Mesenteric fat pad (tissue), 1 donor: ENCODE measurements at regions not wholly inside any gene's neighbourhood (a gene's known extent, or its start where the extent isn't known, plus 50 kb on each side); places are given as distances from the start of the nearest gene placed in this dataset.

Source experiments
- DNase-seq: peaks from one replicate; pipeline ENCODE4 v3.0.0-alpha.2; 2020; ENCODE audit warnings: low spot score
- donor health status: DM: yes; HTN: yes; CAD: no.

DNA sequence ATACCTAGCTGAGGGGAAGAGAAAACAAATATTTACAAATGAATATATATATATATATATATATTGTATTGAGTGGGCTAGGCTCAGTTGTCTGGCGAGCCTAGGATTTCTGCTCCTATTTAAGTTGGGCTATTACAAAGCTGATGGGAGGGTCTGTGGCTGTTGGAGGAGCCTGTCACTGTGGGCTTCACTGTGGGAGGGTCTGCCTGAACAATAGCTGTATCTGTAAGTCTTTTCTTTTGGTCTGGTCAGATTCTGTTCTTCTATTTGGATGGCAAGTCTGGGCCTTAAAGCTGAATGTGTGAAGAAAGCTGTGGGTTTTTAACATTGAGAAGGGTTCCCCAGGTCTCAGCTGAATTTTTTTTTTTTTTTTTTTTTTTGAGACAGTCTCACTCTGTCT lies 220.6 kb upstream of the LYZL1 start:
- DNase-seq: no peak

GRCh38 chr10:29068966-29069365 lies 219.9 kb upstream of the LYZL1 start:
- no peak for DNase-seq

DNA sequence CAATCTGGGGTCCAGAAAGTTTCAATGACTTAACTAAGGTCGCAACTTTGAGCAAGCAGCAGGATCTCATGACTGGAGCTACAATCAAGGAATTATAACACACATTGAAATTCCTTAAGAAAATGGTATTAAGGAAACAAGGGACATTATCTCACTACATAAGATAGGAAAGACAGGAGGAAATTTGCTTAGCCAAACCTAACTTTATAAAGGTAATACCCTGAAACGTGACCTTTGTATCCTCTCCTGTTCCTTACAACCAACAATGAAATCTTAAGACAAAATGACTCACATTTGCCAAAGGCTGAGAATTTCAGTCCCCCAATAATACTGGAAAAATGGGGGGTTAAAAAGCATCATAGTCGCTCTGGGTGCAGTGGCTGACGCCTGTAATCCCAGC lies 218.9 kb upstream of the LYZL1 start:
- DNase-seq: no peak

GRCh38 chr10:29078919-29079318 lies 210.0 kb upstream of the LYZL1 start:
- no peak for DNase-seq

- DNase-seq: no peak
These were observed 207.6 kb upstream of the LYZL1 start for GRCh38 chr10:29081231-29081630.

DNA sequence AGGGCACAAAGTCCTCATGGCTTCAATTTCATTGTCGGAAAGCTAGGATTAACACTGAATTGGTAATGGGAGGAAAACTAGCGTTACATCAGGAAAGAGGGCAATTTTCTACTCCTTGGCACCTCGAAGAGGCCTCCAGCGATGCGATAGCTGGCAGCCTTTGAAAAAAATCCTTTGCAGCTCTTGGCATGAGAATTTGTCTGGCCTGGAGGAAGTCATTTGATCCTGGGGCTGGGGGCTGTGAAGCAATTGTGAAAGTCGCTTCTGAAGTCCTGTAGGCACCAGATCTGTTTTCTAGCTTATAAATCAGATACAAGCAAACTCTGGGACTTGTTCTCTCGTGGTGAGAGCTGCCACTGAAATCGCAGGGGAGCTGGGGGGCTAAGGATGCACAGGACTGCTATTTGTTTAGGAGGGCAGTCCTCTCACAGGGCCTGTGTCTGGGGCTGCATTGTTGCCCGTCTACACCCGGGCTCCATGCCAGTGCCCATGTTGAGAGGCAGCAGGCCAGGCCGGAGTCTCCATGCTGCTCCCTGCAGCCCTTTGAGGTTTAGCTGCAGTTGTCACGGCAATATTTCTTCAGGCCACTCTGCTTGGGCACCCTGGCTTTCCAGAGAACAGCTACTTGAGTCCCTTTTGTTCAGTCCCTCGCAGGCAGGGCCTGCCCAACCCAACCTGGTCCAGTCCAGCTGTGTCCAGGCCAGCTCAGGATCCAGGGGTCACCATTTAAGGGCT lies 206.8 kb upstream of the LYZL1 start:
- no peak for DNase-seq

DNA sequence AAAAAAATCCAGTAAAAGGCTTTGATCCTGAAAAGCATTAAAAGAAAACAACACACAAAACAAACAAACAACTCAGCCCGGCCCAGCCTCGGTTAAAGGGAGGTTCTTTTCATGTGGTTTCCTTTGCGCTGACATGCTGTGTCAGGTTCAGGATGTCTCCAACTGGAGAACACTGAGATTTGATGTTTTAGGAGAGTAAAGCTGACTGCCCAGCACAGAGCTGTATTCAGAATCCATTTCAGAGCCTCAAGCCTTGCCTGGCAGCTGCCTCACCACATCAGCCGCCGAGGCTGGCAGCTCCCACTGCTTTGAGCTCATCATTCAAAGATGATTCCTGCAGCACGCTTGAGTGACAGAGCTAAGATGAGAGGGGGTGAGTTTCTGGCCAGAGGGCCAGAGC lies 205.8 kb upstream of the LYZL1 start:
- no peak for DNase-seq

- no peak for DNase-seq
These were observed 204.1 kb upstream of the LYZL1 start for GRCh38 chr10:29084681-29085307.

DNA sequence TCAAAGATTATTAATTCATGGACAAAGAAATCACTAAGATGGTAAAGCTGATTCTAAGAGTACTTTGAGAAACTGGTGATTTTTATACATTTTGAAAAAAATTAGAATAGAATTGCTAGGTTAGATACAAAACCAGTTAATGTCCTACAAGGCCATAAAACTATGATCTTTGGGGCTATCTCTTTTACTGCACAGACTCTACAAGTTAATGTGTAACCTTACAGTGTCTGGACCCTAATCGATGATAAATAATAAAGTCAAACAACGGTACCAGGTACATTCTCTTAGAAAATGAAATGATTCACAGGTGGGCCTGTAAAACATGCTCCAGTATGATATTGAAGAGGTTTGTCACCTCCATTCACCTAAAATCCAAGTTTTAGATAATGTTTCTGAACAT lies 199.8 kb upstream of the LYZL1 start:
- no peak for DNase-seq

- DNase-seq: no peak
These were observed 192.5 kb upstream of the LYZL1 start for GRCh38 chr10:29096303-29096824.

DNA sequence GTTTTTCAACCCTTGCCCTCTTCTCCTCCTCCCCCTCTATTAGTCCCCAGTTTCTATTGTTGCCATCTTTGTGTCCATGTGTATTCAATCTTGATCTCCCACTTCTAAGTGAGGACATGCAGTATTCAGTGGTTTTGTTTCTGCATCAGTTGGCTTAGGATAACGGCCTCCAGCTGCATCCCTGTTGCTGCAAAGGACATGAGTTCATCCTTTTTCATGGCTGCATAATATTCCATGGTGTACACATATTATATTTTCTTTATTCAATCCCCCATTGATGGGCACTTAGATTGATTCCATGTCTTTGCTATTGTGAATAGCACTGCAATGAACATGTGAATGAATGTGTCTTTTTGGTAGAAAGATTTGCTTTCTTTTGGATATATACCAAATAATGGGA lies 190.4 kb upstream of the LYZL1 start:
- no peak for DNase-seq

DNA sequence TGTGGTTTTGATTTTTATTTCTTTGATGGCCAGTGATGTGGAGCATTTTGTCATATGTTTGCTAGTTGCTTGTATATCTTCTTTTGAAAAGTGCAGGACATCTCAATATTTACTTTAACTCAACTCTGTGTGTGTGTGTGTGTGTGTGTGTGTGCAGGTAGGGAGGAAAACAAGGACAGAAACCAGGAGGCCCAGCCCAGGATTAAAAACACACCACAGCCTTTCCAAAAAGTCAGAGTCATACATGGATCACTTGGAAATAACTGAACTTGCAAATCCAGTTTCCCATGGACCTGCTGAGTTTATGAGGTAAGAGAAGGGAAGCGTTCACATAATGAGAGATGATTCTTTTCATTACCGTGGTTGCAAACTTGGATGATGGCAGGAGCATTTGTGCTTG lies 189.9 kb upstream of the LYZL1 start:
- DNase-seq: no peak

GRCh38 chr10:29099415-29099814 lies 189.5 kb upstream of the LYZL1 start:
- DNase-seq: no peak

- no peak for DNase-seq
These were observed 188.4 kb upstream of the LYZL1 start for GRCh38 chr10:29100505-29100904.

- no peak for DNase-seq
These were observed 186.6 kb upstream of the LYZL1 start for GRCh38 chr10:29102233-29102632.

GRCh38 chr10:29102636-29103035 lies 186.2 kb upstream of the LYZL1 start:
- DNase-seq: no peak

DNA sequence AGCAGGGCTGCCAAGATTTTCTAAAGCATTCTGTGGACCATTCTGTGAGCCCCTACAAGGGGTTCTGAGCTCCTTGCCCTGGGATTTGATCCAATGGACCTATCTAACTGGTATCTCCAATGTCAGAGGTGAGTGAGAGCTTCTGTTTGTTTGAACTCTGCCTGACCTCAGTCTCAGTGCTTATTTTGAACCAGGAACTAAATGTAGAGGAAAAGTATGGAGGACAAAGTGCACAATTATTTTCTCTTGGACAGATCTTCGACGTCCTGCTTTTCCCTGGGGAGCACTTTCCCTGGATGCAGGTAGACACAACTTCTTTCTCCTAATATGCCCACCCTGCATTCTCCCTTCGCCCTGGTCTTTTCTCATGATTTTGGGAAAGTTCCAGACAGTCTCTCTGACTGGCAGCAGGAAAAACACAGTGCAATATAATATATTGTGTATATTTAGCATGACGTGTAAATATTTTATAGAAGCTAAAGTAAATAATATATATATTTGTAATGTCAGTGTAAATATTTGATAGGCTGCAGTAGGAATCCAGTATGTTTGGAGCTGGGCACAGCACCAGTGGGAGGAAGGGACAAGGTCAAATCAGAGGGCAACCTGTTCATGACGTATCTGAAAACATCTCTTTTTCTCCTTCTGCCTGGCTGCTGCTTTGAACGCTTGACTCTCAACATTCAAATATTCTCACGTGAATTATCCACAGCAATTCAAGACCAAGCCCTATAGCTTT lies 184.0 kb upstream of the LYZL1 start:
- no peak for DNase-seq

DNA sequence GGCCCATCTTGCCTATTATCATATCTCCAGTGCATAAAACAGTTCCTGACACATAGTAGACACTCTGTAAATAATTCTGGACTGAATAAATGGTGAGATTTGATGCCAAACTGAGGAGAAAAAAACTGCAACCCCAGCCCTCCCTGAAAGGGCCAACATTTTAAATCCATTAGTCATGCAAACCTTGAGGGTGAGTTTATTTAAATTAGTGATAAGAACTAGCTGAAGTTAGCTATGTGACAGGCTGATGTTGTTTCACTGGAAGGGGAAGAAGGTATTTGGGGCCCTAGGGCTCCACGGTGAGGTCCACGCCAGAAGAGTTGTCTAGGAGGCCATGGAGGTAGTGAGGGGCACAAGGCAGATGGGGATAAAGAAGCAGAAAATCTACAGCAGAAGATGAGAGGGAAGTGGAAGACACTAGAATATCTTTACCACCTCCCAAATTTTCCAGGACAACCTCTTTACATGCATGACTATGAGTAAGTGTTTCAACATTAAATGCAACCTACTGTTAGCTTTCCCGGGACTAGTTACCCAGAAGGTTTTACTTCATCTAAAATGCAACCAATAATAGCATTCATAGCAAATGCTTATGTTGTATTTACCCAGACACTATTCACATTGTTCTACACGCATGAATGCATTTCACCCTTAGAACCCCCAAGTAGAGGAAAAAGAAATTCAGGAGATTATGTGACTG lies 183.2 kb upstream of the LYZL1 start:
- DNase-seq: no peak

GRCh38 chr10:29106287-29106686 lies 182.6 kb upstream of the LYZL1 start:
- DNase-seq: no peak

DNA sequence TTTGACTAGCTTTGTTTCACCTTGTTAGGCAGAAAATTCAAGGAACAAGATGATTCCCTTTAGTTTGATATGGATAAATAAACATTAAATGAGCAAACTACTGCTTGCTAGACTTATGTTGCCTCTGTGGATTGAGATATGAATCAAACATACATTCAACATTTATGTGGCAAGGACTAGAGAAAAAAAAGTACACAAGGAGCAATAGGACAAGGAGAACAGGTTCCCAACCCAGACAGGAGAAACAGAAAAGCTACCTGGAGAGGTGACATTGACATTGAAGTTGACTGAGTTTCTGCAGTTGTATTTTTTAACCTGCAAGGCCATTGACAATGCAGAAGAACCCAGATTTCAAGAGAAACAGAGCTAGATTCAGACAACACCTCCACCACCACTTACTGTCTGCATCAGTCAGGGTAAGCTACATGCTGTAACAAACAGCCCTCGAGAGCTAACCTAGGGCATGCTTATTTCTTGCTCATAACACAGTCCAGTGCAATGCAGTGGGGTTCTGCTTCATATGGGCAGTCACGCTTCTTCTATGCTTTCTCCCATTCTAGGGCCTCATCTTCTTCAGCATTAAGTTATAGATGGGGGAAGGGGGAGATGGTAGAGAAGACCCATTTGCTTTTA lies 180.9 kb upstream of the LYZL1 start:
- no peak for DNase-seq
